NOMO-1 treated with DMSO at 0.1 percent for 48 hours (cell line): ENCODE measurements at regions not wholly inside any gene's neighbourhood (a gene's known extent, or its start where the extent isn't known, plus 50 kb on each side); places are given as distances from the start of the nearest gene placed in this dataset.
"Not testable (repeated sequence)": the region's sequence is repeated elsewhere in the genome, so short reads cannot be mapped to it uniquely, and the experiment has no call there.

Source experiments
- DNase-seq: peaks from one replicate; lab custom pipeline; 2025; ENCODE audit not compliant: unreplicated experiment; lab: John Stamatoyannopoulos, UW

- DNase-seq, result no peak
Measured at GRCh38 chr14:22218728-22219127, 370.3 kb downstream of the DAD1 start.

- peak; percentile 88 for DNase-seq
Measured at GRCh38 chr14:22213120-22213519, 375.9 kb downstream of the DAD1 start.

- DNase-seq, result no peak
Measured at GRCh38 chr14:22210906-22211305, 378.1 kb downstream of the DAD1 start.

GRCh38 chr14:22210026-22210425 lies 379.0 kb downstream of the DAD1 start:
- no peak for DNase-seq

- no peak for DNase-seq
Measured at GRCh38 chr14:22203036-22203435, 386.0 kb downstream of the DAD1 start.

GRCh38 chr14:22202313-22202712 lies 386.7 kb downstream of the DAD1 start:
- DNase-seq, result no peak

- peak; percentile 81 for DNase-seq
Measured at GRCh38 chr14:22200977-22201605, 387.9 kb downstream of the DAD1 start.

GRCh38 chr14:22200131-22200530 lies 388.9 kb downstream of the DAD1 start:
- not testable (repeated sequence) for DNase-seq

- no peak for DNase-seq
Measured at GRCh38 chr14:22194664-22195063, 394.4 kb downstream of the DAD1 start.

GRCh38 chr14:22190411-22191191 lies 398.4 kb downstream of the DAD1 start:
- no peak for DNase-seq

GRCh38 chr14:22189881-22190280 lies 399.1 kb downstream of the DAD1 start:
- no peak for DNase-seq

- no peak for DNase-seq
Measured at GRCh38 chr14:22188318-22188717, 400.7 kb downstream of the DAD1 start.

GRCh38 chr14:22185789-22186188 lies 403.2 kb downstream of the DAD1 start:
- no peak for DNase-seq

GRCh38 chr14:22185191-22185590 lies 403.8 kb downstream of the DAD1 start:
- no peak for DNase-seq

- DNase-seq, result no peak
Measured at GRCh38 chr14:22184830-22185168, 404.2 kb downstream of the DAD1 start.

- no peak for DNase-seq
Measured at GRCh38 chr14:22184157-22184829, 404.7 kb downstream of the DAD1 start.

- DNase-seq, result no peak
Measured at GRCh38 chr14:22180045-22180444, 409.0 kb downstream of the DAD1 start.

GRCh38 chr14:22179190-22179589 lies 409.8 kb downstream of the DAD1 start:
- DNase-seq, result no peak

GRCh38 chr14:22178333-22178839 lies 410.6 kb downstream of the DAD1 start:
- DNase-seq, result no peak

- no peak for DNase-seq
Measured at GRCh38 chr14:22177870-22178269, 411.2 kb downstream of the DAD1 start.

- DNase-seq, result no peak
Measured at GRCh38 chr14:22176957-22177356, 412.1 kb downstream of the DAD1 start.

GRCh38 chr14:22175278-22175558 lies 413.8 kb downstream of the DAD1 start:
- DNase-seq, result not testable (repeated sequence)
